Right lobe of liver (tissue), 4 donors: ENCODE measurements at regions not wholly inside any gene's neighbourhood (a gene's known extent, or its start where the extent isn't known, plus 50 kb on each side); places are given as distances from the start of the nearest gene placed in this dataset.

Source experiments
- CTCF ChIP-seq, 4 donors: fragments of 200-600 bp in 3 of 4; fragments of 450-650 bp in 1 of 4; IDR thresholded peaks; one replicate each; pipeline versions ENCODE4 v1.5.1 to v1.8.0; 2016 to 2022; ENCODE audit warnings: antibody characterized with exemption in 4 of 4, mild to moderate bottlenecking in 2 of 4
- POLR2A ChIP-seq: fragments of 450-650 bp; IDR thresholded peaks from one replicate; pipeline ENCODE4 v1.6.1; 2017; ENCODE audit warnings: antibody characterized with exemption, mild to moderate bottlenecking
- donor health status: DM: no; HTN: no; CAD: no.
- donor health status: DM: no; HTN: no; CAD: no.
- donor health status: DM: no; HTN: yes; CAD: no.

GRCh38 chr5:159844267-159845121, 71.8 kb upstream of the ADRA1B start:
- TF ChIP-seq POLR2A (no peak), CTCF (IDR thresholded peaks at IDR 0.05) (no peak)
